Pulmonary artery endothelial cell (primary cell): ENCODE measurements at regions not wholly inside any gene's neighbourhood (a gene's known extent, or its start where the extent isn't known, plus 50 kb on each side); places are given as distances from the start of the nearest gene placed in this dataset.

Source experiments
- DNase-seq: peaks from one replicate; pipeline ENCODE4 v3.0.0-alpha.2; 2011; ENCODE audit warnings: low read depth, low spot score

DNA sequence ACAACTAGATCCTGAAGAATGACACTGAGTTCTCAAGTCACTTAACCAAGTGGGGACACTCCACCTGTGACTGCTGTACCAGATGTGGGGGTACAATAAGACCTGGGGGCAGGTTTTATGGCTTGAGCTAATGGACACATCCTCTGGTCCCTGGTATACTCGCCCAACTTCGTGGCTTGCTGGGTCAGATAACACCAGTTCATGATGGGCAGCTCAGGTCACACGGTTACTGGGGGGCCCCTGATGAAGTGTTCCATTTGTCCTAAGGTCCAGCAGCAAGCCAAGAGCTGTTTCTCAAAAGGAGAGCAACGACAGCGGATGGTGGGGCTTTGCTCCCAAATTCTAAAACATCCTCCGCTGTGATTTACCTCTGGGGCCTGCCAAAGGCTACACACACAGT is 1368.4 kb downstream of the BRD1 start:
- no peak for DNase-seq

DNA sequence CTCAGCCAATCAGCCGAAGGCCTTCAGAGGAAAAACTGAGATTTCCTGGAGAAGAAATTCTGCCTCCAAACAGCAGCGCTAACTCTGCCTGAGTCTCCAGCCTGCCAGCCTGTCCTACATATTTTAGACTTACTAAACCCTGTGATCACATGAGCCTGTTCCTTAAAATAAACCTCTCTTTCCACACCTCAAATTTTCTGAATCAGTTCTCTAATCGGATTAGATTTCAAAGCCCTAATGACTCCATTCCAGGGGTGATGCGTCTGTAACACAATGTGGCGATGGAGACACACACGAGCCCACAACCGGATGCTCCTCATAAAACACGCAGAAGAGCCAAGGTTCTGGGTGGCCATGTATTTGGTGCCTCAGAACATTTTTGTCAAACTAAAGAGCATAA is 1371.2 kb downstream of the BRD1 start:
- no peak for DNase-seq

DNA sequence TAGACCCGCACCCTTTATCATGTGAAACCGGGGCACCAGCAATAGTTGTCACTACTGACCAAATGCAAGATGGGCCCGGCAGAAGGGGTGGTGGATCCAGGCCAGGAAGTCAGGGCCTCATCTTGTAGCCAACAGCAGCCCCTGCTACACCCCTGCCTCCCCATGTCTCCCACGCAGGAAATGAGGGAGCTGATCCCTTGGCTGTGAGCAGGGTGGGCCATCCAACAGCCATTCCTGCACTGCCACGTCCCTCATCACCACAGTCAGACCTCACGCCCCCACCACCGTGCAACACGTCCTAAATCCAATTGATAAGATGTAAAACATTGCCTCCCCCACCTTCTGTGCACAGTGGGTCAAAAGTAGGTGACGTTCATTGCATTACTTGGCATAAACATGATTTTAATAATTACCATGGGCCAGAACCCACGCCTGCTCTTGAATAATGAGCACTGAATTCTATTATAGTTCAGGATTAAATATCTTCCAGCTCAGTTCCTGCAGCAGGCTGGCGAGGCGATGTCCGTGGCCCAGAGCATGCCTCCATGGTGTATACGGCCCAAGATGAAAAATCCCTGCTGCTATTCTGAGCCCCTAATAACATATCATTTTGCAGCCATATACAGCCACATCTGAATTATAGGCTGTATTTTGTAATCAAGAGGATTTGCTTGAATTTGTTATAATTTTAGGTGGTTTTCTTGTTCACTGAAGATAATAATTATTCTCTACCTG is 1373.8 kb downstream of the BRD1 start:
- DNase-seq: no peak

DNA sequence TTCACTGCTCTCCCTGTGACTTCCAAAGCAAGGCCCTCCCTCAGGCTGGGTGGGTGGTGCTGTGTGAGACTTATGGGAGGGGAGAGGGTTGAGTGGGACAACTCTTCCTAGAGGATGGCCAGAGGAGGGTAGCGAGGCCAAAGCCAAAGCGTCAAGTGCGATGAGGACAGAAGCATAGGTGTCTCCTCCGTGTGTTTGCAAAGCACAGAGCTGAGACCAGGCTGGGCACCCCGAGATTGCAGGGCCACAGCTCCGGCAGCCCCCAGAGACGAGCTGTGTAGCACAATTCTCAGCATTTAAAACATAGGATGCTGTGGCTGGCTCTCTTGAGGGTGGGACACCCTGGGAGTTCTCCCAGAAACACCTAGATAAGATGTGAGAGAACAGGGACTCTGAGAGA is 1374.5 kb downstream of the BRD1 start:
- DNase-seq: no peak

DNA sequence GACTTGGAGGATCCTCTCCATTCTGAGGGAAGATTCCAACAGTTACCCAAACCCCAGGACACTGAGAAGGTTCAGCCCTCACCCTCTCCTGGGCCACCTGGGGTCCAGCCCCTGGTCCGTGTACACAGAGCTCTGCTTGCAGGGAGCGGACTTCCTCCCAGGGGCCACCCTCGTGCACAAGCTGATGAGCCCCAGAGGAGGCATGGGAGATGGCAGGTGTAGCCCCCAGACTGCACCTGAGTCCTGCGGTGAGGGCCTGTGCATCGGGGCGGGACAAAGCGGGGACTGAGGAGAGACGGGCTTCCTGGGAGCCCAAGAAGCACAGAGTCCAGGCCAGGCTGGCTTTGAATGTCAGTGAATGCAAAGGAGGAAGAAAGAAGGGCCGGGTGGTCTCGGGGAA is 1374.9 kb downstream of the BRD1 start:
- no peak for DNase-seq

DNA sequence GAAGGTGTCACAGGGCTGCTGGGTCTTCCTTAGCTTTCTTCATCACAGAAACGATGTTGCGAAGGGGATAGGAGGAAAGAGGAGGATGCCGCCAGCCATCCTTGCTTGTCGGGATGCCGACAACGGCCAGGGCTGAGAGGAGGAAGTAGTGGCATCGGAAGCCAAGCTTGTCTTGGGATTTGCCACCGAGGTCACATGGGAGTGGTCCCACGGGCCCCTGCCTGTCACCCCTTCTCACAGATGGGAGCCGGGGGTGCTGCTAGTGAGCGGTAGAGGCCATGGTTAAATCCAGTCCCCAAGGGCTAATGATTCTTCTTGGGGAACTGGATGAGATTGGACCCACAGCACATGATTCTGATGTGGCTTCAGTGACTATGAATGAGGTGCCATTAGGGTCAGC is 1375.8 kb downstream of the BRD1 start:
- no peak for DNase-seq

DNA sequence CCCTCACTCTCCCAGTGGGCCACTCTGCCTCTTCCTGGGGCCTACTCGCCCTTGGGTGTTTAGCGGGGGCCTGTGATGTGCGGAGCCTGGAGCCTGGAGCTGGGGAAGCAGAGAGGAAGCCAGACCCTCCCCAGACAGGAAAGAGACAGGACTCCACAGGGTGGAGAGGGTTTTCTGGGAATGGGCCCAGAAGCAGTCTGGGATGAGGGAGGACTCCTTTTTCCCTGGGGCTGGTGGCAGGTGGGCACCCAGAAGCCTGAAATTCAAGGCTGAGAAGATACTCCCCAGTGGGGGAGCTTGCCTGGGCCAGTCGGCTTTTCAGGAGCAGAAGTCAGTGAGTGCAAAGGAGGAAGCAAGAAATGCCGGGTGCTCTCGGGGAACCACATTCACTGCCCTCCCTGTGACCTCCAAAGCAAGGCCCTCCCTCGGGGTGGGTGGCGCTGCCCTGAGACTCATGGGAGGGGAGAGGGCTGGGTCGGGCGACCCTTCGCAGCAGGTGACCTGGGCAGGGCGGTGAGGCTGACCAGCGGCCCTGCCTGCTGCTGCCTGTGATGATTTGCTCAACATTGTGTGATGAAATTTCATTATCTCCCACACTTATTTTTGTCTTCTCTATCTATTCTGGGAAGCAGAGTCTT is 1377.4 kb downstream of the BRD1 start:
- DNase-seq: no peak

DNA sequence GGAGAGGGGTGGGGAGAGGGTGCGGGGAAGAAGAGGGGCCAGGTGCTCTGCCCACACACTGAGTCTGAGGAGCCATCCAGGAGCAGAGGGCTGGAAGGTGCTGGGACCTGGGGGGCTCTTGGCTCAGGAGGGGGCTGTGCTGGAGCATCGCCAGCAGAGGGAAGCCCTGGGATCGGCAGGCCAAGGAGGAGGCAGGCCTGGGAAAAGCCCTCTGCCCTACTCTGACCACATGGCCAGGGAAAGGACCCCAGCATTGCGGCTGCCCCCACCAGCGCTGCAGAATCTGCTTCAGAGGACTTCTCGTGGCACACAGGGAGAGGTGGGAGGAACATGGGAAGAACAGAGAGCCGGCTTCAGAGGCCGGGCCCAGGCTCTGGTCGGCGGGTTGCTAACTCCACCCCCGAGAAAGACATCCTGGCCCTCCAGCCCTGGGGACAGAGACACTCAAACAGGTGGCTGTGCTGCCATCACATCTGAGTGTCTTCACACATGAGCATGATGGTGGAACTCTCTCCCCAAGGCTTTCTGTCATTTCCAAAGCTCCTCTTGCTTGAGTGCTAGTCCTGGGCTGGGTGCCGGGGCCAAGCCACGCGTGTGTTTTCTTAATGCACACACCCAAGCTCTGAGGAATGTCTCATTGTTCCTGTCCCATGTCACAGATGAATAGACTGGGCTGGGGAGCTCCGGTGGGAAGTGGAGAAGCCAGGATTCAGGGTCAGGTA is 1378.0 kb downstream of the BRD1 start:
- DNase-seq: no peak

DNA sequence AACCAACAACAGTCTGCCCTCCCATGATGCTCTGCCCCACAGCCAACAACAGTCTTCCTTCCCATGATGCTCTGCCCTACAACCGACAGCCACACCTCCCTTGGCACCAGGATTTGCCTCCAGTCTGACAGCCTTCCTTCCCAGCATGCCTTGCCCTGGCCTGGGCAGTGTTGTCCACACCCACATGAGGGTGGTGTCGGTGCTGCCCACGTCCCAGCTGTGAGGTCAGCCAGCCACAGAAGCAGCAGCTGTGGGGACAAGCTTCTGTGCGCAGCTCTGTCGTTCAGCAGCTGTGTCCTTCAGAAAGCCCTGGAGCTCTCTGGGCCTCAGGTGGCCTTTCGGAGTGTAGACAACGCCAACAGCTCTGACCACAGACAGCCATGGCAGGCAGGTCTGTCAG is 1378.9 kb downstream of the BRD1 start:
- no peak for DNase-seq

DNA sequence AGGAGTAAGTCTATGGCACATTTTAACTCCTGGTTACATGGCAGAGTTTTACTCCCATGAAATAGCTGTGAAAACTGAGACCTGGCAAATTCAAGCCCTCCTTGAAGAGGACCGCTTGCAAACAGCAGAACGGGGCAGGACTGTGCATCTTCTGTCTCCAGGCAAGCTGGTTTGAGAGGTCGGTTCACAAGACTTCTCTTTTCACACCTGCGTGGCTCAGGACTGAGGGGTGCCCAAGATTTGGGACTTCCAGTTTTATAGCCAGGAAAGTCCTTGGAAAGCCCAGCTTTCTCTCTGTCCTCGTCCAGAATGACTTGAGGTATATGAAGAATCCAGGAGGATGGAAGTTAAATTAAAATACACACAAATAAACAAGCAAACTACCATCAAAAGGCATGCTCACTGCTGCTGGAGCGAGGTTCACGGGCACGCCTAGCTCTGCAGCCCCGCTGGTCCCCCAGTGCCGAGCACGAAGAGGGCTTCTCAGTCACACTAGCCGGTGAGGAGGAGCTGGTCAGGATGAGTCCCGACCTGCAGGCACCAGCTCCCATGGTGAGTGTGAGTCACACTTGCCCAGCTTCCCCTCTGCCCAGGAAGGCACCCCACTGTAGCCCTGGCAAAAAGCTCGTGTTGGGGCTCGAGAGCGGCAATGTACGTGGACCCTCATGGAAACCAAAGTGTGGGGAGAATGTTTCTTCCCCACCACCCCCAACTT is 1382.4 kb downstream of the BRD1 start:
- no peak for DNase-seq

DNA sequence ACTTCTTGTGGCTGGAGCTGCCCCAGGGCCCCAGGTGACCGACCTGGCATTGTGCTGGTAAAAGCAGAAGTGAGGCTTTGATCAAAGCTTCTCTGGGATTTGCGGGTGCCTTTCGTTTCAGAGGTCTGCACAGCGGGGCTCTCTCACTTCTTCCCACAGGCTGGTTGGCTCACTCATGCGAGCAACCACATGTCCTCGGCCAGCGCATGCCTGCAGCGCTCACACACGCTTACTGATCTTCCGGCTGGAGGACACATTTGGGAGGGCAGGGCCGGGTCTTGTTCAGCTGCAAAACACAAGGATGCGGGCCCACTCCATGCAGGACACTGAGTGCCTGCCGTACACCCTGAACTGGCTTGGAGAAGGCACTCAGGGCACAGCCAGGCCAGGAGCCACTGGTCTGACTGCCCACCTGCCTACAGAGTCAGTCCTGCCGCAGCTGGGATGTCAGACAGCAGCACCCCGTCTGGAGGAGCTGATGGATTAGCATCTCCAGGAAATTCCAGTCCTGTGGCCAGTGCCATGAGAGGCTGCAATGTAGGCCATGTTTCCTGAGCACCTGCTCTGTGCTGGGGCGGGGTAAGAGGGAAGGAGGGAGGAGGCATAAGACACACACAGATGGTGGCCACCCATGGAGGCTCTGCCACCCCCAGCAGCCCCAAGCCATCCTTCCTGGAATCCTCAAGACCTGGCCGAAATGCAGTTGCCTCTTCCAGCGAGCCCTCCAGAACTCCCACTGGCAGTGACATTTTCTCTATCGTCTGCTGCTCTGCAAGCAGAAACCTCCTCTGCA is 1383.2 kb downstream of the BRD1 start:
- DNase-seq: no peak

DNA sequence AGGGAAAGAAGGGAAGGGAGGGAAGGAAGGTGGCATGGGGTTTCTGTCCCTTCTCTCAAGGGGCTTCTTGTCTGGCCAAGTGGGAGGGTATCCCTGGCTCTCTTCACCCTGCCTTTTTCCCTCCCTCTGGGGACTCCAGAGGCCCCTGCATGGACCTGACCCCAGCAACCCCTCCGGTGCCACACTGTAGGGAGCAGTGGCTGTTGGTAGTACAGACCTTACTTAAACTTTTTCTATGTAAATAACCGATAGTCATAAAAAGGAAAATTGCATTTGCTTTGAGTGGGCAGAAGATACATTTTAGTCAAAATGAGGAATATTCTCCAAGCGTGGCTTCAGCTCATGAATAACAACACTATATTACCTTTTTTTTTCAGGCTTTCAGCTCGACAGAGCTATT is 1384.0 kb downstream of the BRD1 start:
- DNase-seq: no peak

DNA sequence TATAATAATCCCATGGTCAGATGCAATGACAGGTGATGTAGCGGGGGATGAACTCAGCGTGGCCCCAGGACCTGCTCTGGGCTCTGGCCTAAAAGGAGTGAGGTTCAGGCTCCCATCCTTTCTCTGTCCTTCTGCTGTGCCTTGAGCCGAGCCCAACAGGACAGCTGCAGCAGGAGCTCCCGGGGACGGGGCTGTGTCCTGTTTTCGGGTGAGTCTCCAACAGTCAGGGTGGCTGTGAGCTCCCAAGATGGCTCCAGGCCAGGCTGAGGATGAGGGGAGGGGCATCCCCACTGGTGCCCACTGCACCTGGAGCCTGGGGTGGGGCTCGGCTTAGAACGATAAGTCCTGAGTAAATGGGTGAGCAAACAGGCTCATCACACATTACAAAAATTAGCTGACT is 1385.0 kb downstream of the BRD1 start:
- DNase-seq: no peak

DNA sequence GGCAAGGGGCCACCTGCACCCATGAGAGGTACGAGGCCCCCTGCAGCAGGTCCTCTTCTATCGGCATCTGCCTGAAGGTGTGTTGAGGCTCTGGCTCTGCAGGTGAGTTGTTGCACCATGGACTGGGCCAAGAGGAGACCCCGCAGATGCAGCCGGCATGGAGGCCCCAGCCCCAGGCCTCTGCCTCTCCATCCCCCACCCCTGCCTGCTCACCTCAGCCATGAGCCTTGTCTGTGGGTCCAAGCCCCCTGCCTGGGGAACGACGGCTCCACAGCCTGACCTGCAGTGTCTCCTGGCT is 1386.2 kb downstream of the BRD1 start:
- DNase-seq: no peak

DNA sequence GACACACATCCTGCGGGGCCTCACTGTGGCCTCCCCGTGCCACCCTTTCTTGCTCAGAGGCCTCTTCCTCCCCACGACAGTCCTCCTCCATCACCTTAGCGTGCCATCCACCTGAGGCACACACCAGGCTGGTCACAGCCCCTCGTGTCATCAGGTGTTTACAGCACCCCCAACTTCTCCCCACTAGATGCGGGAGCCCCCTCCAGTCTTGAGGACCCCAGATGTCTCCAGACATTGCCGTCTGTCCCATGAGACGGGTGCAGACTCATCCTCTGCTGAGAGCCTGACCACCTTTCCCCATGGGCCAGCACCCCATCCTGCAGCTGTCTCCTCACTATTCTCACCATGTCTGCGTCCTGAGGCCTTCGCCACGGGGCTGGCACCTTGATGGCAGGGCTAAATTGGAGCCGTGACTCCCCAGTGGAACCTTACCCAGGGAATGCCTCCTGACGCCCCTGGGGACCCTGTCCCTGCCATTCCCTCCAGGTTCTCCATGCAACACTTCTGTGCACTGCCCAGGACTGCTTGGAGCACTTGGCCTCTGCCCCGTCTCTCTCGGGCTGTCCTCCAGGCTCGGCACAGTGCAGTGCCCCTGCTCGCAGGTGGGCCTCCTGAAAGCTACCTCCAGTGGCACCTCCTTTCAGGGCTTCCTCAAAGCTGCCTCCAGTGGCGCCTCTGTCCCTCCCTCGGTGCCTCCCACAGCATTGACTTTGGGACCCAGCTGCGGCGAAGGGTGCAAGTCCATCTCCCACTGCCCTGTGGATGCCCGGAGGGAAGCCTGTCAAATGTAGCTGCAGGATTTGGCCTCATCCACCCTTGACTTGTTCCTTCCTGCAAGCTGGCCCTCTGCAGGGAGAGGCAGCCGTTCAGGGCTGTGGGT is 1386.8 kb downstream of the BRD1 start:
- DNase-seq: no peak

DNA sequence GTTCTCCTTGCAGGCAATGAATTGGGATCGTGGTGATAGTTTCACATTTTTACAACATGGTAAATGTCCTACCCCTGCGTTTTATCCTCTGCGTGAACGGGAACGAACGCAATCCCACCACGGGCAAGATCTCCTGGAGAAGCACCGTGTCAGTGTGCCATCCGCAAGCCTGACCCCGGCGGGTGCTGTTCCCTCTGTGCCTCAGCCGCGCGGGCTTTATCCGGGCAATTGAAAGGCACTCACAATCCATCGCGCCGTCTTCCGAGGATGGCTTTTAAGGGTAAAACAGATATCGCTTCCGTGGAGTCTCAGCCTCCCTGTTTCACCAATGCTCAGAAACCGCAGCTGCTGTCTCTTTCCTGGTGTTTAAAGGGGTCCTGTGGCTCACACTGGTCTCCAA is 1387.5 kb downstream of the BRD1 start:
- DNase-seq: no peak

DNA sequence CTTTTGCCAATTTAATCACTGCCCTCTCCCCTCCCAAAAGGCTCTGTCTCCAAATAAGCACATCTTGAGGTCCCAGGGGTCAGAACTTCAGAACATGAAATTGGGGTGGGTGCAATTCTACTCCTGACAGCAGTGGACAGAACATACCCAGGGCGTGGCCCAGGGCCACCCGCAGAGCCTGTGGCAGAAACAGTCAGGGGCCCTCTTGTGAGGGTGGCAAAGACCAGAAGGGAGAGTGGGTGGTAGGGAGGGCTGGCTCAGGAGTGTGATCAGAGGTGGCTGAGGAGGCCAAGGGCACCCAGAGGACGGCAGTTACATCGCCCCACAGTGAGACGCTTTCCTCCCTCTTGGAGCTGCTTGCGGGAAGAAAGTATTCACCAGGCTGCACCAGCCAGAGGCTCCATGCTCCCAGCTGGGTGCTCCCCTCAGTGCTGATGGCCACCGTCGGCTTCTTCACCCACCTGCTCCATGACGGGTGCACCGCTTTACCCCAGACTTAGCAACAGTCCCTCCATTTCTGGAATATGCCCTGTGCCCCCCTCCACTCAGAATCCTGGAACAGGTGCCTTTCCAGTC is 1388.0 kb downstream of the BRD1 start:
- no peak for DNase-seq

DNA sequence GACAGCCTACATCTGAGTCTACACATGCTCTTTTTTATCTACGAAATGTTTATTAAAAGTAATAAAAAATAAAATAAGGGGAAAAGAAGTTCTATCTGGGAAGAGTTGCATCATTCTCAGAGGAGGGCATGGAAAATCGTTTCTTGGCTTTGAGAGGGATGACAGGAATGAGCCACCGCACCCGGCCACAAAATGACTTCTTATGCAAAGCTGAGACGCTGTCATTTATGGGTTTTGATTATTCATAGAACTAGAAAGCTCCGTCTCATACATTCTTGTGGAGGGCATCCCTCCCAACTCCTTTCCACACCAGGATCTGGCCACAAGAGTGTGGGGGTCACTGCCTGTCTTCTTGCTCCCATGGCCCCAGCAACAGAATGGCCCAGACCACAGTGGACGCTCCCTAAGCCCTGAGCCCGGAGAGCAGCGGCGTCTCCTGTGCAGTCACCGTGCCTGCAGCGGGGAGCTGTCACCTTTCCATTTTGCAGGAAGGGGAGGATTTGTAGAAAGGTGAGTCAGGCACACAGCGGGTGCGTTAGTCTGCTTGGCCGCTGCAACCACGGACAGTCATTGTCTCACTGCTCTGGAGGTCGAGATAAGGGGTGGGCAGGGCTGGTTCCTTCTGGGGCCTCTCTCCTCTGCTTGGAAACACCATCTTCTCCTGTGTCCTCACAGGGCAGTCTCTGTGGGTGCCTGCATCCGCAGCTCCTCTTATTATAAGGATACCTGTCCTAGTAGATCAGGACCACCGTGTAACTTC is 1388.7 kb downstream of the BRD1 start:
- DNase-seq: no peak

DNA sequence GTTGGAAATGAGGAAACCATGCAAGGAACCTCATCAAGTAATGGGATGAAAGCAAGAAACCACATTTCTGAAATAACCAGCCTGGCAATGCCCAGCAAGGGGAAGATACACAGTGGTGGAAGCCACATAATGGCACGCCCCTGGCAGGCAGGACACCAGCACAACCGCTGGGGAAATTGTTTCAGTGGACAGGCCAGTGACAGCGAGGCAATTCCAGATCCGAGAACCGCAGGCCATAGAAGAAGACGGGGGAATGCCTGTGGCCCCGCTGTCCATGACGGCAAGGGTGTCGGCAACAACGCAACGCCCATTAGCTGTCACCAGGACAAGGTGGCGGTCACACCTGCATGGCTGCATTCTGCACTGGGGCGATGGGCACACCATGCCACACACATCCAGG is 1389.6 kb downstream of the BRD1 start:
- no peak for DNase-seq
